ENCODE measurements at regions not wholly inside any gene's neighbourhood (a gene's known extent, or its start where the extent isn't known, plus 50 kb on each side); places are given as distances from the start of the nearest gene placed in this dataset.
"Not testable (repeated sequence)": the region's sequence is repeated elsewhere in the genome, so short reads cannot be mapped to it uniquely, and the experiment has no call there.

DNA sequence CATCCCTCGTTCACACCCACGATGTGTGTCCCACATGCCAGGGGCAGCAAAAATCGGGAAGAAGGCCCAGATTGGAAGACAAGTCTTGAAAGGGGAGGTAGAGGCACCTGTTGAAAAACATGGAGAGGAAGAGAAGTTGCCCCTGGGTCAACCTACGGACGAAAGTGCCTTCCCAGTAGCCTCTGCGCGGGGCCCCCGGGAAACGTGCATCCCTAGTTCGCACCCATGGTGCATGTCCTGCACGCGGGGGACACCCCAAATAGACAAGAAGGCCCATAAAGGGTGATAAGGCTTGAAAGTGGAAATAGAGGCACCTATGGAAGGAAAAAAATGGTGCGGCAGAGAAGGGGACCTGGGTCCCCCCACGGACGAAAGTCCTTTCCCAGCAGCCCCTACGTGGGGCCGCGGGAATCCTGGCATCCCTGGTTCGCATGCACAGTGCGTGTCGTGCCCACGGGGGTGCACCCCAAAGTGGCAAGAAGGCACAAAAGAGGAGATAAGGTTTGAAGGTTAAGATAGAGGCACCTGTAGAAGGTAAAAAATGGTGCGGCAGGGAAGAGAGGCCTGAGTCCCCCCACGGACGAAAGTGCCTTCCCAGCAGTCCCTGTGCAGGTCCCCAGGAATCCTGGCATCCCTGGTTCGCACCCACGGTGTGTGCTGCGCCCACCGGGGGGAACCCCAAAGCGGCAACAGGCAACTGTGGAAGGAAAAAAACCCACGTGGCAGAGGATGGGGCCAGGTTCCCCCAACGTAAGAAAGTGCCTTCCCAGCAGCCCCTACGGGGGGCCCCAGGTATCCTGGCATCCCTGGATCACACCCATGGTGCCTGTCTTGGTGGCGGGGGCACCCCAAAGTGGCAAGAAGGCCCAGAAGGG, 278.3 kb downstream of the ALG10 start:
- Histone ChIP-seq H3K4me1 (ENCODE audit: insufficient read depth, low read length) (no peaks in the 10 kb centered on the region), H3K4me3 (ENCODE audit: low read depth in 1 of 2, low read length in 2 of 2) (no peak overlapping the region), H3K27me3 (ENCODE audit: control insufficient read depth in 1 of 2, insufficient read depth in 2 of 2, low read length in 2 of 2) (no peaks in the 10 kb centered on the region), H3K27ac (ENCODE audit: low read depth, low read length) (no peak overlapping the region), H3K9me3 (ENCODE audit: low read length) (no peaks in the 10 kb centered on the region), H3K9ac (ENCODE audit: low read length) (no peak overlapping the region), H3K36me3 (ENCODE audit: insufficient read depth, low read length) (no peaks in the 10 kb centered on the region)

DNA sequence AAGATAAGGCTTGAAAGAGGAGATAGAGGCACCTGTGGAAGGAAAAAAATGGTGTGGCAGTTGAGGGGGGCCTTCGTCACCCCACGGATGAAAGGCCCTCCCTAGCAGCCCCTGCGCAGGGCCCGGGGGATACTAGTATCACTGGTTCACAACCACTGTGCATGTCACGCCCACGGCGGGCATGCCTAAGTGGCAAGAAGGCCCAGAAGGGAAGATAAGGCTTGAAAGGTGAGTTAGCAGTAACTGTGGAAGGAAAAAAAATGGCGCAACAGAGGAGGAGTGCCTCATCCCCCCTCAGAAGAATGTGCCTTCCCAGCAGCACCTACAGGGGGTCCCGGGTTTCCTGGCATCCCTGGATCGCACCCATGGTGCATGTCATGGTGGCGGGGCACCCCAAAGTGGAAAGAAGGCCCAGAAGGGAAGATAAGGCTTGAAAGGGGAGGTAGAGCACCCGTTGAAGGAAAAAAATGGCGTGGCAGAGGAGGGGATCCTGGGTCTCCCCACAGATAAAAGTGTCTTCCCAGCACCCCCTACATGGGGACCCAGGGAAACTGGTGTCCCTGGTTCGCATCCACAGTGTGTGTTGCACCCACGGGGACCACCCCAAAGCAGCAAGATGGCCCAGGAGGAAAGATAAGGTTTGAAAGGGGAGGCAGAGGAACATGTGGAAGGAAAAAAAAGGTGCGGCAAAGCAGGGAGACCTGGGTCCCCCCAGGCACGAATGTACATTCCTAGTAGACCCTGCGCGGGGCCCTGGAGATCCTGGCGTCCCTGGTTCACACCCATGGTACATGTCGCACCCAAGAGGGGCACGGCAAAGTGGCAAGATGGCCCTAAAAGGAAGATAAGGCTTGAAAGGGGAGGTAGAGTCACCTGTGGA, 279.2 kb downstream of the ALG10 start:
- H3K9ac ChIP-seq (ENCODE audit: low read length): no peak overlapping the region
- no peak overlapping the region for H3K4me3 ChIP-seq (ENCODE audit: low read depth in 1 of 2, low read length in 2 of 2)
- no peaks in the 10 kb centered on the region for H3K9me3 ChIP-seq (ENCODE audit: low read length)
- H3K4me1 ChIP-seq (ENCODE audit: insufficient read depth, low read length): no peaks in the 10 kb centered on the region
- no peak overlapping the region for H3K27ac ChIP-seq (ENCODE audit: low read depth, low read length)
- H3K36me3 ChIP-seq (ENCODE audit: insufficient read depth, low read length): no peaks in the 10 kb centered on the region
- no peaks in the 10 kb centered on the region for H3K27me3 ChIP-seq (ENCODE audit: control insufficient read depth in 1 of 2, insufficient read depth in 2 of 2, low read length in 2 of 2)

DNA sequence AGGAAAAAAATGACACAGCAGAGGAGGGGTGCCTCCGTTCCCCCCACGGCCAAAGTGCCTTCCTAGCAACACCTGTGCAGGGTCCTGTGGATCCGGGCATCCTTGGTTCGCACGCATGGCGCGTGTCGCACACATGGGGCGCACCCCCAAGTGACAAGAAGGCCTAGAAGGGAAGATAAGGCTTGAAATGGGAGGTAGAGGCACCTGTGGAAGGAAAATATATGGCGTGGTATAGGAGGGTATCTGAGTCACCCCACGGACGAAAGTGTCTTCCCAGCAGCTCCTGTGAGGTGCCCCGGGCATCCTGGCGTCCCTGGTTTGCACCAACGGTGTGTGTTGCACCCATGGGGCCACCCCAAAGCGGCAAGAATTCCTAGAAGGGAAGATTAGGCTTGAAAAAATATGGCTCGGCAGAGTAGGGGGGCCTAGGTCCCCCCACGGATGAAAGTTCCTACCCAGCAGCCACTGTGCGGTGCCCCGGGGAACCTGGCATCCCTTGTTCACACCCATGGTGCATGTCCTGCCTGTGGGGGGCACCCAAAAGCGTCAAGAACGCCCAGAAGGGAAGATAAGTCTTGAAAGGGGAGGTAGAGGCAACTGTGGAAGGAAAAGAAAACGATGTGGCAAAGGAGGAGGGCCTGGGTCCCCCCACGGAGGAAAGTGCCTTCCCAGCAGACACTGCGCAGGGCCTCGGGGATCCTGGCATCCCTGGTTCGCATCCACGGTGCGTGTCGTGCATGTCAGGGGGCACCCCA, 280.0 kb downstream of the ALG10 start:
- no peak overlapping the region for H3K9ac ChIP-seq (ENCODE audit: low read length)
- H3K4me3 ChIP-seq (ENCODE audit: low read depth in 1 of 2, low read length in 2 of 2): no peak overlapping the region
- no peaks in the 10 kb centered on the region for H3K9me3 ChIP-seq (ENCODE audit: low read length)
- H3K36me3 ChIP-seq (ENCODE audit: insufficient read depth, low read length): no peaks in the 10 kb centered on the region
- H3K27ac ChIP-seq (ENCODE audit: low read depth, low read length): no peak overlapping the region
- H3K27me3 ChIP-seq (ENCODE audit: control insufficient read depth in 1 of 2, insufficient read depth in 2 of 2, low read length in 2 of 2): no peaks in the 10 kb centered on the region
- H3K4me1 ChIP-seq (ENCODE audit: insufficient read depth, low read length): no peaks in the 10 kb centered on the region

DNA sequence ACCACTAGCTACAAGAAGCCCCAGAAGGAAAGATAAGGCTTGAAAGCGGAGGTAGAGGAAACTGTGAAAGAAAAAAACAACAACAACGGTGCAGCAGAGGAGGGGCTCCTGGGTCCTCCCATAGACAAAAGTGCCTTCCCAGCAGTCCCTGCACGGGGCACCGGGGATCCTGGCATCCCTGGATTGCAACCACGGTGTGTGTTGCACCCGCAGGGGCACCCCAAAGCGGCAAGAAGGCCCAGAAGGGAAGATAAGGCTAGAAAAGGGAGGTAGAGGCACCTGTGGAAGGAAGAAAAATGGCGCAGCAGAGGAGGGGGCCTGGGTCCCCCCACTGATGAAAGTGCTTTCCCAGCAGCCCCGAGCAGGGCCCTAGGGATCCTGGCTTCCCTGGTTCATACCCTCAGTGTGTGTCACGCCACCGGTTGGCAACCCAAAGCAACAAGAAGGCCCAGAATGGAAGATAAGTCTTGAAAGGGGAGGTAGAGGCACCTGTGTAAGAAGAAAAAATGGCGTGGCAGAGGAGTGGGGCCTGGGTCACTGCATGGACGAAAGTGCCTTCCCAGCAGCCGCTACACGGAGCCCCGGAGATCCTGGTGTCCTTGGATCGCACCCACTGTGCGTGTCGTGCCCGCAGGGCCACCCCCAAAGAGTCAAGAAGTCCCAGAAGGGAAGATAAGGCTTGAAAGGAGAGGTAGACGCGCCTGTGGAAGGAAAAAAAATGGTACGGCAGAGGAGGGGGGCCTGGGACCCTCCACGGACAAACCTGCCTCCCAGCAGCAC, 281.0 kb downstream of the ALG10 start:
- Histone ChIP-seq H3K36me3 (ENCODE audit: insufficient read depth, low read length) (no peaks in the 10 kb centered on the region), H3K9me3 (ENCODE audit: low read length) (no peaks in the 10 kb centered on the region), H3K4me1 (ENCODE audit: insufficient read depth, low read length) (no peaks in the 10 kb centered on the region), H3K9ac (ENCODE audit: low read length) (no peak overlapping the region), H3K4me3 (ENCODE audit: low read depth in 1 of 2, low read length in 2 of 2) (no peak overlapping the region), H3K27ac (ENCODE audit: low read depth, low read length) (no peak overlapping the region), H3K27me3 (ENCODE audit: control insufficient read depth in 1 of 2, insufficient read depth in 2 of 2, low read length in 2 of 2) (no peaks in the 10 kb centered on the region)

DNA sequence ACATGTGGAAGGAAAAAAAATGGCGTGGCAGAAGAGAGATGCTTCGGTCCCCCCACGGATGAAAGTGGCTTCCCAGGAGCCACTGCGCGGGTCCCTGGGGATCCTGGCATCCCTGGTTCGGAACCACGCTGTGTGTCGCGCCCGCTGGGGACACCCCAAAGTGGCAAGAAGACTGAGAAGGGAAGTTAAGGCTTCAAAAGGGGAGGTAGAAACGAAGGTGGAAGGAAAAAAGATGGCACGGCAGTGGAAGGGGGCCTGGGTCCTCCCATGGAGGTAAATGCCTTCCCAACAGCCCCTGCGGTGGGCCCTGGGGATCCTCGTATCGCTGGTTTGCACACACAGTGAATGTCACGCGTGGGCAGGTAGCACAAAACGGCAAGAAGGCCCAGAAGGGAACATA, 281.7 kb downstream of the ALG10 start:
- Histone ChIP-seq H3K36me3 (ENCODE audit: insufficient read depth, low read length) (no peaks in the 10 kb centered on the region), H3K4me1 (ENCODE audit: insufficient read depth, low read length) (no peaks in the 10 kb centered on the region), H3K9ac (ENCODE audit: low read length) (no peak overlapping the region), H3K9me3 (ENCODE audit: low read length) (no peaks in the 10 kb centered on the region), H3K27ac (ENCODE audit: low read depth, low read length) (no peak overlapping the region), H3K27me3 (ENCODE audit: control insufficient read depth in 1 of 2, insufficient read depth in 2 of 2, low read length in 2 of 2) (no peaks in the 10 kb centered on the region), H3K4me3 (ENCODE audit: low read depth in 1 of 2, low read length in 2 of 2) (no peak overlapping the region)

DNA sequence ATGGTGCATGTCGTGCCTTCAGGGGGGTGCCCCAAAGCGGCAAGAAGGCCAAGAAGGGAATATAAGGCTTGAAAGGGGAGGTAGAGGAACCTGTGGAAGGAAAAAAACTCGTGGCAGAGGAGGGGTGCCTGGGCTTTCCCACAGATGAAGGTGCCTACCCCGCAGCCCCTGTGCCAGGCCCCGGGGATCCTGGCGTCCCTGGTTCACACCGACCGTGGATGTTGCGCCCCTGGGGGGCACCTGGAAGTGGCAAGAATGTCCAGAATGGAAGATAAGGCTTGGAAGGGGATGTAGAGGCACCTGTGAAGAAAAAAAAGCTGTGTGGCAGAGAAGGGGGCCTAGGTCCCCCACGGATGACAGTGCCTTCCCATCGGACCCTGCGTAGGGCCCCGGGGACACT, 282.2 kb downstream of the ALG10 start:
- no peak overlapping the region for H3K4me3 ChIP-seq (ENCODE audit: low read depth in 1 of 2, low read length in 2 of 2)
- H3K27ac ChIP-seq (ENCODE audit: low read depth, low read length): no peak overlapping the region
- H3K27me3 ChIP-seq (ENCODE audit: control insufficient read depth in 1 of 2, insufficient read depth in 2 of 2, low read length in 2 of 2): no peaks in the 10 kb centered on the region
- no peaks in the 10 kb centered on the region for H3K9me3 ChIP-seq (ENCODE audit: low read length)
- H3K4me1 ChIP-seq (ENCODE audit: insufficient read depth, low read length): no peaks in the 10 kb centered on the region
- H3K9ac ChIP-seq (ENCODE audit: low read length): no peak overlapping the region
- H3K36me3 ChIP-seq (ENCODE audit: insufficient read depth, low read length): no peaks in the 10 kb centered on the region

DNA sequence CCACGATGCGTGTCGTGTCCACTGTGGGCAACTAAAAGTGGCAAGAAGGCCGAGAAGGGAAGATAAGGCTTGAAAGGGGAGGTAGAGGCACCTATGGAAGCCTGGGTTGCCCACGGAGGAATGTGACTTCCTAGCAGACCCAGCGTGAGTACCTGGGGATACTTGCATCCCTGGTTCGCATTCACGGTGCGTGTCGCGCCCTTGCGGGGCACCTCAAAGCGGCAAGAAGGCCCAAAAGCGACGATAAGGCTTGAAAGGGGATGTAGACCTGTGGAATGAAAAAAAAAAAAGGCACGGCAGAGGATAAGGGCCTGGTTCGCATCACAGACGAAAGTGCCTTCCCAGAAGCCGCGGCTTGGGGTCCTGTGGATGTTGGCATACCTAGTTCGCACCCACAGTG, 282.9 kb downstream of the ALG10 start:
- H3K27me3 ChIP-seq (ENCODE audit: control insufficient read depth in 1 of 2, insufficient read depth in 2 of 2, low read length in 2 of 2): no peaks in the 10 kb centered on the region
- H3K36me3 ChIP-seq (ENCODE audit: insufficient read depth, low read length): no peaks in the 10 kb centered on the region
- no peaks in the 10 kb centered on the region for H3K4me1 ChIP-seq (ENCODE audit: insufficient read depth, low read length)
- no peak overlapping the region for H3K9ac ChIP-seq (ENCODE audit: low read length)
- H3K4me3 ChIP-seq (ENCODE audit: low read depth in 1 of 2, low read length in 2 of 2): no peak overlapping the region
- no peaks in the 10 kb centered on the region for H3K9me3 ChIP-seq (ENCODE audit: low read length)
- no peak overlapping the region for H3K27ac ChIP-seq (ENCODE audit: low read depth, low read length)

DNA sequence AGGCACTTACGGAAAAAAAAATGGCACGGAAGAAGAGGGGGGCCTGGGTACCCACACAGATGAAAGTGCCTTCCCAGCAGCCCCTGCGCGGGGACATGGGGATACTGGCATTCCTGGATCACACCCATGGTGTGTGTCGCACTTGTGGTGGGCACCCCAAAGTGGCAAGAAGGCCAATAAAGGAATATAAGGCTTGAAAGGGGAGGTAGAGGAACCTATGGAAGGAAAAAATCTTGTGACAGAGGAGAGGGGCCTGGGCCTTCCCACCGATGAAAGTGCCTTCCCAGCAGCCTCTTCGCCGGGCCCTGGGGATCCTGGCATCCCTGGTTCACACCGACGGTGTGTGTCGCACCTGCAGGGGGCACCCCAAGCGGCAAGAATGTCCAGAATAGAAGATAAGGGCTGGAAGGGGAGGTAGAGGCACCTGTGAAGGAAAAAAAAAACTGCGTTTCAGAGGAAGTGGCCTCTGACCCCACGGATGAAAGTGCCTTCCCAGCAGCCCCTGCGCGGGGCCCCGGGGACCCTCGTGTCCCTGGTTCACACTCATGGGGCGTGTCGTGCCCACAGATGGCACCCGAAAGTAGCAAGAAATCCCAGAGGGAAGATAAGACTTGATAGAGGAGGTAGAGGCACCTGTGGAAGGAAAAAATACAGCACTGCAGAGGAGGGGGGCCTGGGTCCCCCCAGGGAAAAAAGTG, 284.0 kb downstream of the ALG10 start:
- Histone ChIP-seq H3K36me3 (ENCODE audit: insufficient read depth, low read length) (no peaks in the 10 kb centered on the region), H3K4me1 (ENCODE audit: insufficient read depth, low read length) (no peaks in the 10 kb centered on the region), H3K27ac (ENCODE audit: low read depth, low read length) (no peak overlapping the region), H3K9me3 (ENCODE audit: low read length) (no peaks in the 10 kb centered on the region), H3K9ac (ENCODE audit: low read length) (no peak overlapping the region), H3K27me3 (ENCODE audit: control insufficient read depth in 1 of 2, insufficient read depth in 2 of 2, low read length in 2 of 2) (no peaks in the 10 kb centered on the region), H3K4me3 (ENCODE audit: low read depth in 1 of 2, low read length in 2 of 2) (no peak overlapping the region)

DNA sequence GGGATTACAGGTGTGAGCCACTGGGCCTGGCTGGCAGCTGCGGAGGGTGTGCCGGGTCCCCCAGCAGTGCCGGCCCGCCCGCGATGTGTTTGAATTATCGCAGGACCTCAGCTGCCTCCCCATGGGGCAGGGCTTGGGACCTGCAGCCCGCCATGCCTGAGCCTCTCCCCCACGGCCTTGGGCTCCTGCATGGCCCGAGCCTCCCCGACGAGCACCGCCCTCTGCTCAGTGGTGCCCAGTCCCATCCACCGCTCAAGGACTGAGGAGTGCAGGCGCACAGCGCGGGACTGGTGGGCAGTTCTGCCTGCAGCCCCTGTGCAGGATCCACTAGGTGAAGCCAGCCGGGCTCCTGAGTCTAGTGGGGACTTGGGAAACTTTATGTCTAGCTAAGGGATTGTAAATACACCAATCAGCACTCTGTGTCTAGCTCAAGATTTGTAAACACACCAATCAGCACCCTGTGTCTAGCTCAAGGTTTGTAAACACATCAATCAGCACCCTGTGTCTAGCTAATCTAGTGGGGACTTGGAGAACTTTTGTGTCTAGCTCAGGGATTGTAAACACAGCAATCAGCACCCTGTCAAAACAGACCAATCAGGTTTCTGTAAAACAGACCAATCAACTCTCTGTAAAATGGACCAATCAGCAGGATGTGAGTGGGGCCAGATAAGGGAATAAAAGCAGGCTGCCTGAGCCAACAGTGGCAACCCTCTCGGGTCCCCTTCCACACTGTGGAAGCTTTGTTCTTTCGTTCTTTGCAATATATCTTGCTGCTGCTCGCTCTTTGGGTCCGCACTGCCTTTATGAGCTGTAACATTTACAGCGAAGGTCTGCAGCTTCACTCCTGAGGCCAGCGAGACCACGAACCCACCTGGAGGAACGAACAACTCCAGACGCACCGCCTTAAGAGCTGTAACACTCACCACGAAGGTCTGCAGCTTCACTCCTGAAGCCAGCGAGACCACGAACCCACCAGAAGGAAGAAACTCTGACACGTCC, 287.8 kb downstream of the ALG10 start:
- H3K27me3 ChIP-seq (ENCODE audit: control insufficient read depth in 1 of 2, insufficient read depth in 2 of 2, low read length in 2 of 2); H3K4me1 ChIP-seq (ENCODE audit: insufficient read depth, low read length); H3K9ac ChIP-seq (ENCODE audit: low read length); H3K9me3 ChIP-seq (ENCODE audit: low read length); H3K36me3 ChIP-seq (ENCODE audit: insufficient read depth, low read length); H3K27ac ChIP-seq (ENCODE audit: low read depth, low read length); H3K4me3 ChIP-seq (ENCODE audit: low read depth in 1 of 2, low read length in 2 of 2): not testable (repeated sequence)

DNA sequence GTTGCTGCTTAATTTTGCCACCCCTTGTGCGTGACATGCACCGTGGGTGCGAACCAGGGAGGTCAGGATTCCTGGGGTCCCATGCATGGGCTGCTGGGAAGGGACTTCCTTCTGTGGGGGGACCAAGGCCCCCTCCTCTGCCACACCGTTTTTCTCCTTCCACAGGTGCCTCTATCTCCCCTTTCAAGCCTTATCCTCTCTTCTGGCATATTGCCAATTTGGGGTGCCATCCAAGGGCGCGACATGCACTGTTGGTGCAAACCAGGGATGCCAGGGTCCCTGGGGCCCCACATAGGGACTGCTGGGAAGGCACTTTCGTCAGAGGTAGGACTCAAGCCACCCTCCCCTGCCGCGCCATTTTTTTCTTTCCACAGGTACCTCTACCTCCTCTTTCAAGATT, 289.0 kb downstream of the ALG10 start:
- Histone ChIP-seq H3K9ac (ENCODE audit: low read length) (no peak overlapping the region), H3K27me3 (ENCODE audit: control insufficient read depth in 1 of 2, insufficient read depth in 2 of 2, low read length in 2 of 2) (no peaks in the 10 kb centered on the region), H3K4me1 (ENCODE audit: insufficient read depth, low read length) (no peaks in the 10 kb centered on the region), H3K4me3 (ENCODE audit: low read depth in 1 of 2, low read length in 2 of 2) (no peak overlapping the region), H3K27ac (ENCODE audit: low read depth, low read length) (no peak overlapping the region), H3K36me3 (ENCODE audit: insufficient read depth, low read length) (no peaks in the 10 kb centered on the region), H3K9me3 (ENCODE audit: low read length) (no peaks in the 10 kb centered on the region)
